ENCODE measurements at regions not wholly inside any gene's neighbourhood (a gene's known extent, or its start where the extent isn't known, plus 50 kb on each side); places are given as distances from the start of the nearest gene placed in this dataset.

- Histone ChIP-seq H3K4me1 (no peaks in the 10 kb centered on the region), H3K9me3 (no peaks in the 10 kb centered on the region), H3K4me3 (no peak overlapping the region), H3K27me3 (replicated peaks in 1 of 7) (no peaks in the 10 kb centered on the region), H3K36me3 (no peaks in the 10 kb centered on the region), H3K27ac (no peak overlapping the region)
- no peak for DNase-seq
- WGBS, 5 donors = 72 to 83% (median 79%) methylated on average over 3 of the region's 3 CpGs
- intact Hi-C loops (cut with DNase I; ENCODE audit: low total_unique reads) = no loop called here
- no peak for TF ChIP-seq POLR2A (IDR thresholded peaks at IDR 0.05)
- TF ChIP-seq POLR2AphosphoS5 (IDR thresholded peaks at IDR 0.05) = no peak
- TF ChIP-seq CTCF (IDR thresholded peaks at IDR 0.05 in 8 of 11, conservative IDR thresholded peaks at IDR 0.05 in 3 of 11) = no peak
Observed at GRCh38 chr2:220850116-220850515, 722.0 kb downstream of the EPHA4 start.

- Histone ChIP-seq H3K36me3 (no peaks in the 10 kb centered on the region), H3K4me1 (no peaks in the 10 kb centered on the region), H3K4me3 (no peak overlapping the region), H3K27ac (no peak overlapping the region), H3K9me3 (no peaks in the 10 kb centered on the region), H3K27me3 (replicated peaks in 1 of 7) (no peaks in the 10 kb centered on the region)
- intact Hi-C loops (cut with DNase I; ENCODE audit: low total_unique reads) = no loop called here
- WGBS, 5 donors = 37 to 71% (median 55%) methylated on average over 2 of the region's 2 CpGs
- TF ChIP-seq CTCF (IDR thresholded peaks at IDR 0.05 in 8 of 11, conservative IDR thresholded peaks at IDR 0.05 in 3 of 11) (no peak), POLR2A (IDR thresholded peaks at IDR 0.05) (no peak)
- no peak for DNase-seq
Observed at GRCh38 chr2:220855296-220855695, 716.8 kb downstream of the EPHA4 start.

- H3K4me1 ChIP-seq = no peaks in the 10 kb centered on the region
- H3K36me3 ChIP-seq = no peaks in the 10 kb centered on the region
- no peak for DNase-seq
- no peak overlapping the region for H3K27ac ChIP-seq
- no peaks in the 10 kb centered on the region for H3K27me3 ChIP-seq (replicated peaks in 1 of 7)
- intact Hi-C loops (cut with DNase I; ENCODE audit: low total_unique reads) = no loop called here
- no peaks in the 10 kb centered on the region for H3K9me3 ChIP-seq
- TF ChIP-seq POLR2A (IDR thresholded peaks at IDR 0.05) (no peak), CTCF (IDR thresholded peaks at IDR 0.05 in 8 of 11, conservative IDR thresholded peaks at IDR 0.05 in 3 of 11) (no peak), POLR2AphosphoS5 (IDR thresholded peaks at IDR 0.05) (no peak)
- 77 to 91% (median 81%) methylated on average over 2 of the region's 2 CpGs for WGBS, 5 donors
- no peak overlapping the region for H3K4me3 ChIP-seq
Observed at GRCh38 chr2:220856486-220856885, 715.6 kb downstream of the EPHA4 start.

- intact Hi-C loops (cut with DNase I; ENCODE audit: low total_unique reads) = no loop called here
- H3K27me3 ChIP-seq (replicated peaks in 1 of 7) = no peaks in the 10 kb centered on the region
- no peaks in the 10 kb centered on the region for H3K9me3 ChIP-seq
- no peak for DNase-seq
- H3K4me1 ChIP-seq = no peaks in the 10 kb centered on the region
- TF ChIP-seq CTCF (IDR thresholded peaks at IDR 0.05 in 8 of 11, conservative IDR thresholded peaks at IDR 0.05 in 3 of 11) = no peak
- TF ChIP-seq POLR2AphosphoS5 (IDR thresholded peaks at IDR 0.05) = no peak
- TF ChIP-seq POLR2A (IDR thresholded peaks at IDR 0.05) = no peak
- H3K36me3 ChIP-seq = no peaks in the 10 kb centered on the region
- H3K4me3 ChIP-seq = no peak overlapping the region
- no peak overlapping the region for H3K27ac ChIP-seq
- WGBS, 5 donors = 52 to 78% (median 69%) methylated on average over 1 of the region's 1 CpG
Observed at GRCh38 chr2:220857368-220857767, 714.7 kb downstream of the EPHA4 start.
